ENCODE measurements at regions not wholly inside any gene's neighbourhood (a gene's known extent, or its start where the extent isn't known, plus 50 kb on each side); places are given as distances from the start of the nearest gene placed in this dataset.

DNA sequence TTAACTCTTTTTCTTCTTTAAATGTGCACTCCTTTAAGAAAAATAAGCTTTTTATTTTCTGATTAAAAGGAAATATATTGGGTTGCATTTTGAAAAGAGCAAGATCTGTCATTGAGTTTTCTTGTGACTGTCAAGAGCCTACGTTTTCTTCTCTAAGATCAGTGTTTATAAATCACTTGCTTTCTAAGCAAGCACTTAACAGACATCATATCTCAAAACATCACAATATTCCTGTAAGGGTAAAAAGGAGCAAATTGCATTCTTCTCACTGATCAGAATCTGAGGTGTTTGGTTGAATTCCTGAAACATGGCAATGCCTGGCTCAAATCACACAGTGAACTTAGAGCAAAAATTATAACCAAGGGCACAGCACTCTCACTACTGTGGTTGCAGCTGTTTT, 231.3 kb downstream of the PCDH17 start:
- no peak for TF ChIP-seq POLR2A (IDR thresholded peaks at IDR 0.05)
- TF ChIP-seq, protein P1, sequence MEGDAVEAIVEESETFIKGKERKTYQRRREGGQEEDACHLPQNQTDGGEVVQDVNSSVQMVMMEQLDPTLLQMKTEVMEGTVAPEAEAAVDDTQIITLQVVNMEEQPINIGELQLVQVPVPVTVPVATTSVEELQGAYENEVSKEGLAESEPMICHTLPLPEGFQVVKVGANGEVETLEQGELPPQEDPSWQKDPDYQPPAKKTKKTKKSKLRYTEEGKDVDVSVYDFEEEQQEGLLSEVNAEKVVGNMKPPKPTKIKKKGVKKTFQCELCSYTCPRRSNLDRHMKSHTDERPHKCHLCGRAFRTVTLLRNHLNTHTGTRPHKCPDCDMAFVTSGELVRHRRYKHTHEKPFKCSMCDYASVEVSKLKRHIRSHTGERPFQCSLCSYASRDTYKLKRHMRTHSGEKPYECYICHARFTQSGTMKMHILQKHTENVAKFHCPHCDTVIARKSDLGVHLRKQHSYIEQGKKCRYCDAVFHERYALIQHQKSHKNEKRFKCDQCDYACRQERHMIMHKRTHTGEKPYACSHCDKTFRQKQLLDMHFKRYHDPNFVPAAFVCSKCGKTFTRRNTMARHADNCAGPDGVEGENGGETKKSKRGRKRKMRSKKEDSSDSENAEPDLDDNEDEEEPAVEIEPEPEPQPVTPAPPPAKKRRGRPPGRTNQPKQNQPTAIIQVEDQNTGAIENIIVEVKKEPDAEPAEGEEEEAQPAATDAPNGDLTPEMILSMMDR (IDR thresholded peaks at IDR 0.05), result no peak

All from Peyer's patch (tissue), 4 donors.